Testis (tissue), 2 donors: ENCODE measurements at regions not wholly inside any gene's neighbourhood (a gene's known extent, or its start where the extent isn't known, plus 50 kb on each side); places are given as distances from the start of the nearest gene placed in this dataset.

Source experiments
- CTCF ChIP-seq, 3 experiments: fragments of 450-650 bp in 2 of 3; fragments of 200-600 bp in 1 of 3; sonication (generic) in 1 of 3; IDR thresholded peaks; one replicate each; pipeline ENCODE4 v1.5.1; 2016 to 2019; ENCODE audit warnings: antibody characterized with exemption in 3 of 3, mild to moderate bottlenecking in 2 of 3, moderate library complexity in 1 of 3
- POLR2A ChIP-seq: fragments of 450-650 bp; IDR thresholded peaks from one replicate; pipeline ENCODE4 v1.6.1; 2017; ENCODE audit warnings: antibody characterized with exemption, mild to moderate bottlenecking, moderate library complexity

GRCh38 chr5:98314292-98314691 lies 459.2 kb upstream of the RGMB start:
- TF ChIP-seq CTCF (IDR thresholded peaks at IDR 0.05) = no peak
- TF ChIP-seq POLR2A = no peak
